ENCODE measurements at regions not wholly inside any gene's neighbourhood (a gene's known extent, or its start where the extent isn't known, plus 50 kb on each side); places are given as distances from the start of the nearest gene placed in this dataset.

DNA sequence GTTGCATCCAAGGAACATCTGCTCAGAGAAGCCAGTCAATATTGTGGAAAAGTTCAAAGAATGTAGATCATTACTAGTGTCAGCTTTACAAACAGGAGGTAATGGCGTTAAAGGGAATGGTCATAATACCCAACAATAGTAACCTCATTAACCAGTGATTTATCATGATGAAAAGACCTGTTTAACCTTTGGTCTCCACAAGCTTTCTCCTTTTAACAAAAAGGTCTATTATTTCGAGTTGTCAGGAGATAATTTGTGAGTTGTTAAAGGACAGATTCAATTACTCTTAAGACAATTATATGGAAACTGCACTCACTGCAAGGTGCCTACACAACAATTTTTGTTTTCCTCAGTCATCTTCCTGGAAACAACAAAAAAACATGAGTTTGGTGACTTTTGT, 73.8 kb upstream of the HTATIP2 start:
- intact Hi-C loops (cut with DNase I): no loop called here
- no peak for ATAC-seq

DNA sequence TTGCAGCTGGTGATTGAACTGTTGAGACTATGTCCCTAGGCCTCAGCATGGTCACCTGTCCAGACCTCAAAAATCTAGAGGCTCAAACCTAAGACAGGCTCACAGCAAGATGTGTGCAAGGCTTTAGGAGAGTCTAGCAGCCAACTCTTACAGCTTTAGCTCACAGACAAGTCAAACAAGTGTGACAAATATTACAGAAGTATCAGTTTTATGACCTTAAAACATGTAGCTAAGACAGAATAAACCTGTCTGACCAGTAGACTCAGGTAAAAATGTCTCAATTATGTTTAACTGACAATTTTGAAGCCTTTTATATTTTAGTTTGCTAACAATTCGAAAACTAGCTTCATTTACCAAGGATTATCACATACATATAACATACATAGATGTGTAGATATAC, 80.0 kb upstream of the HTATIP2 start:
- no peak overlapping the region for H3K4me3 ChIP-seq
- H3K27ac ChIP-seq: no peak overlapping the region
- no peak for DNase-seq

More for the DNA sequence above, 73.8 kb upstream of the HTATIP2 start:
- H3K4me1 ChIP-seq: no peaks in the 10 kb centered on the region
- TF ChIP-seq POLR2A (IDR thresholded peaks at IDR 0.05): no peak
- TF ChIP-seq, protein P1, sequence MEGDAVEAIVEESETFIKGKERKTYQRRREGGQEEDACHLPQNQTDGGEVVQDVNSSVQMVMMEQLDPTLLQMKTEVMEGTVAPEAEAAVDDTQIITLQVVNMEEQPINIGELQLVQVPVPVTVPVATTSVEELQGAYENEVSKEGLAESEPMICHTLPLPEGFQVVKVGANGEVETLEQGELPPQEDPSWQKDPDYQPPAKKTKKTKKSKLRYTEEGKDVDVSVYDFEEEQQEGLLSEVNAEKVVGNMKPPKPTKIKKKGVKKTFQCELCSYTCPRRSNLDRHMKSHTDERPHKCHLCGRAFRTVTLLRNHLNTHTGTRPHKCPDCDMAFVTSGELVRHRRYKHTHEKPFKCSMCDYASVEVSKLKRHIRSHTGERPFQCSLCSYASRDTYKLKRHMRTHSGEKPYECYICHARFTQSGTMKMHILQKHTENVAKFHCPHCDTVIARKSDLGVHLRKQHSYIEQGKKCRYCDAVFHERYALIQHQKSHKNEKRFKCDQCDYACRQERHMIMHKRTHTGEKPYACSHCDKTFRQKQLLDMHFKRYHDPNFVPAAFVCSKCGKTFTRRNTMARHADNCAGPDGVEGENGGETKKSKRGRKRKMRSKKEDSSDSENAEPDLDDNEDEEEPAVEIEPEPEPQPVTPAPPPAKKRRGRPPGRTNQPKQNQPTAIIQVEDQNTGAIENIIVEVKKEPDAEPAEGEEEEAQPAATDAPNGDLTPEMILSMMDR (IDR thresholded peaks at IDR 0.05): no peak
- whole genome bisulfite sequencing, 4 donors: 52 to 72% (median 64%) methylated on average over 2 of the region's 2 CpGs
- no peaks in the 10 kb centered on the region for H3K36me3 ChIP-seq
- H3K27me3 ChIP-seq: peaks cover 0 to 17% (median 0%) of the 10 kb centered on the region in 9 donors
- no peak overlapping the region for H3K4me3 ChIP-seq
- H3K27ac ChIP-seq: no peak overlapping the region
- H3K9me3 ChIP-seq: no peaks in the 10 kb centered on the region
- DNase-seq: no peak

DNA sequence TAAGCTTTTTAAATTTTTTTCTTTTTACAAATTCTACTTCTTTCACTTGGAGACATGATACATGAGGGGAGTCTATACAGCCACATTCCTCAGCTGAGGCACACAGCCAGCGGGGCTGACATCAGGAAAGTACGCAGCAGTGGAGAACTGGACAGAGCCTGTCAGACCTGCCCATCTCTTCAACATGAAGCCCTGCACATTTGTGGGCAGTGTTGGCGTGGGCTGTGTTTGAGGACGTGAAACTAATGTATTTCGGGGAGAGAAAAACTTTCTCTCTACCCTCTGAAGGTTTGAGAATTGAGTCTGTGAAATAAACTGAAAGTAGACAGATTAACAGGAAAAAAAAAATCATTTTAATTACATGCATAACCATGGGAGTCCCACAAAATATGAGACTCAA, 84.8 kb upstream of the HTATIP2 start:
- WGBS, 4 donors: 48 to 62% (median 54%) methylated on average over 5 of the region's 5 CpGs
- ATAC-seq: no peak

More for the DNA sequence above, 80.0 kb upstream of the HTATIP2 start:
- no peak for TF ChIP-seq POLR2A (IDR thresholded peaks at IDR 0.05)
- TF ChIP-seq, protein P1 (IDR thresholded peaks at IDR 0.05): no peak
- WGBS, 4 donors: 61 to 72% (median 67%) methylated on average over 1 of the region's 1 CpG
- H3K27me3 ChIP-seq: peaks cover 0 to 10% (median 0%) of the 10 kb centered on the region in 9 donors
- no peaks in the 10 kb centered on the region for H3K36me3 ChIP-seq
- intact Hi-C loops (cut with DNase I): no loop called here
- no peak for ATAC-seq
- peaks cover 0 to 14% (median 5%) of the 10 kb centered on the region in 12 donors for H3K9me3 ChIP-seq
- no peaks in the 10 kb centered on the region for H3K4me1 ChIP-seq

DNA sequence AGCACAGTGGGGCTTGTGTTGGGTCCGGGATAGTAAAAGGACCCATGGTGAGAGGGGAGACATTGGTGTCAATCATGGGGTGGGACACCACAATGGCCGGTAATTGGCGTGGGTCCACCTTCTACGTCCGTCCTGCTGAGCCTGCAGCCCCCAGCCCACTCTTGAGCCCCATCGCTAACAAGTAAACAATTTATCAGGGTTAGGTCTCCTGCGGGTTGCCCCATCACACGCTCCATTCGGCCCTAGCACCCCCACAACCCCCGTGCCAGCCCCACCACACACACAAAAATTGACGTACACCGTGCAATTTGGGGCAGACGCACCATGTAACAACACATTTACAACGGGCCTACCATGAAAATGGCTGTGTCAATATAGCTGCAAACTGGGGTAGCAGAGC, 86.5 kb upstream of the HTATIP2 start:
- Histone ChIP-seq H3K4me3 (no peak overlapping the region), H3K27ac (no peak overlapping the region), H3K27me3 (peaks cover 0 to 10% (median 0%) of the 10 kb centered on the region in 9 donors), H3K4me1 (no peaks in the 10 kb centered on the region), H3K9me3 (no peaks in the 10 kb centered on the region), H3K36me3 (no peaks in the 10 kb centered on the region)
- 83 to 91% (median 86%) methylated on average over 14 of the region's 14 CpGs for WGBS, 4 donors
- TF ChIP-seq POLR2A (IDR thresholded peaks at IDR 0.05): no peak
- TF ChIP-seq, protein P1 (IDR thresholded peaks at IDR 0.05): no peak
- ATAC-seq (no peak), DNase-seq (no peak)
- intact Hi-C loops (cut with DNase I): no loop called here

More for the DNA sequence above, 84.8 kb upstream of the HTATIP2 start:
- Histone ChIP-seq H3K9me3 (peaks cover 0 to 12% (median 4%) of the 10 kb centered on the region in 12 donors), H3K27me3 (peaks cover 0 to 10% (median 0%) of the 10 kb centered on the region in 9 donors), H3K27ac (no peak overlapping the region), H3K4me1 (no peaks in the 10 kb centered on the region), H3K4me3 (no peak overlapping the region), H3K36me3 (no peaks in the 10 kb centered on the region)
- TF ChIP-seq POLR2A (IDR thresholded peaks at IDR 0.05): no peak
- TF ChIP-seq, protein P1 (IDR thresholded peaks at IDR 0.05): no peak
- intact Hi-C loops (cut with DNase I): no loop called here
- DNase-seq: no peak

All from heart left ventricle (tissue), 16 donors.